Body of pancreas (tissue), 4 donors: ENCODE measurements at regions not wholly inside any gene's neighbourhood (a gene's known extent, or its start where the extent isn't known, plus 50 kb on each side); places are given as distances from the start of the nearest gene placed in this dataset.

ENCODE experiments used
- ATAC-seq: fragments of 150-250 bp; one replicate; pipeline ENCODE4 v1.9.1; 2016
- DNase-seq, 4 donors: peaks; one replicate each; pipeline ENCODE4 v3.0.0-alpha.2; 2019
- H3K27ac ChIP-seq, 4 donors: fragments of 200-600 bp; sonication (generic); 1 replicate in 3 of 4; 2 replicates in 1 of 4; pipeline versions ENCODE4 v1.5.1 to v1.6.1; 2016 to 2019; ENCODE audit warnings: mild to moderate bottlenecking in 1 of 4, mixed read lengths in 1 of 4, moderate library complexity in 1 of 4
- H3K27me3 ChIP-seq, 2 donors: fragments of 200-600 bp; sonication (generic); one replicate each; pipeline ENCODE4 v1.6.0; 2016; ENCODE audit warnings: mild to moderate bottlenecking in 1 of 2
- H3K36me3 ChIP-seq, 2 donors: fragments of 200-600 bp; sonication (generic); replicated peaks in 1 of 2; 2 replicates each; pipeline ENCODE4 v1.5.1; 2016; ENCODE audit warnings: low read depth in 2 of 2; ENCODE audit not compliant: insufficient read depth in 1 of 2
- H3K4me1 ChIP-seq: fragments of 200-600 bp; sonication (generic); one replicate; pipeline ENCODE4 v1.6.0; 2016
- H3K4me3 ChIP-seq, 2 donors: fragments of 200-600 bp; sonication (generic); 1 replicate in 1 of 2; 2 replicates in 1 of 2; pipeline ENCODE4 v1.5.1; 2016 to 2019
- H3K9me3 ChIP-seq, 3 donors: fragments of 200-600 bp; sonication (generic); 1 replicate in 2 of 3; 2 replicates in 1 of 3; pipeline ENCODE4 v1.5.1; 2016
- CTCF ChIP-seq, 7 experiments: fragments of 450-650 bp in 4 of 7; fragments of 200-600 bp in 3 of 7; sonication (generic) in 3 of 7; IDR thresholded peaks; one replicate each; pipeline ENCODE4 v1.5.1; 2016 to 2019; ENCODE audit warnings: antibody characterized with exemption in 7 of 7
- POLR2A ChIP-seq, 3 donors: fragments of 450-650 bp; IDR thresholded peaks; one replicate each; pipeline ENCODE4 v1.6.1; 2016; ENCODE audit warnings: antibody characterized with exemption in 3 of 3, mild to moderate bottlenecking in 2 of 3
- WGBS, 2 donors: methylation state at CpG; one replicate each; pipeline ENCODE4 v1.1.5; 2017; 5-methylcytosine and 5-hydroxymethylcytosine counted together
- intact Hi-C: fragments of 100-400 bp; cut with DNase I; formaldehyde crosslinking; loops from one replicate; pipeline ENCODE4 v1.15.1; 2023

- Histone ChIP-seq H3K36me3 (no peaks in the 10 kb centered on the region), H3K4me1 (no peaks in the 10 kb centered on the region), H3K9me3 (no peaks in the 10 kb centered on the region), H3K27ac (no peak overlapping the region), H3K27me3 (no peaks in the 10 kb centered on the region), H3K4me3 (no peak overlapping the region)
- TF ChIP-seq POLR2A (IDR thresholded peaks at IDR 0.05): no peak
- TF ChIP-seq CTCF (IDR thresholded peaks at IDR 0.05): no peak
- intact Hi-C loops: no loop called here
- no peak for ATAC-seq
- WGBS, 2 donors: 57 to 58% methylated on average over 7 of the region's 7 CpGs
- no peak for DNase-seq
Observed at GRCh38 chr1:38301040-38301439, 254.4 kb upstream of the POU3F1 start.

- ATAC-seq (no peak), DNase-seq (no peak)
- intact Hi-C loops: no loop called here
- TF ChIP-seq POLR2A (IDR thresholded peaks at IDR 0.05) (no peak), CTCF (IDR thresholded peaks at IDR 0.05) (no peak)
- 36 to 40% methylated on average over 3 of the region's 3 CpGs for WGBS, 2 donors
- H3K27ac ChIP-seq: no peak overlapping the region
- no peaks in the 10 kb centered on the region for H3K9me3 ChIP-seq
- H3K36me3 ChIP-seq: no peaks in the 10 kb centered on the region
- no peak overlapping the region for H3K4me3 ChIP-seq
- no peaks in the 10 kb centered on the region for H3K4me1 ChIP-seq
- no peaks in the 10 kb centered on the region for H3K27me3 ChIP-seq
Observed at GRCh38 chr1:38300616-38301015, 254.0 kb upstream of the POU3F1 start.

GRCh38 chr1:38297842-38298241, 251.2 kb upstream of the POU3F1 start:
- no peaks in the 10 kb centered on the region for H3K9me3 ChIP-seq
- no peaks in the 10 kb centered on the region for H3K27me3 ChIP-seq
- 52 to 81% methylated on average over 4 to 5 of the region's 5 CpGs for whole genome bisulfite sequencing, 2 donors
- H3K27ac ChIP-seq: no peak overlapping the region
- no peaks in the 10 kb centered on the region for H3K36me3 ChIP-seq
- H3K4me1 ChIP-seq: no peaks in the 10 kb centered on the region
- no peak overlapping the region for H3K4me3 ChIP-seq
- ATAC-seq (no peak), DNase-seq (no peak)
- no peak for TF ChIP-seq CTCF (IDR thresholded peaks at IDR 0.05)
- TF ChIP-seq POLR2A (IDR thresholded peaks at IDR 0.05): no peak
- intact Hi-C loops: no loop called here

GRCh38 chr1:38297246-38297645, 250.7 kb upstream of the POU3F1 start:
- 72 to 81% methylated on average over 5 of the region's 5 CpGs for WGBS, 2 donors
- no peak for ATAC-seq
- intact Hi-C loops: no loop called here
- no peak for TF ChIP-seq CTCF (IDR thresholded peaks at IDR 0.05)
- no peak for TF ChIP-seq POLR2A (IDR thresholded peaks at IDR 0.05)
- H3K27ac ChIP-seq: no peak overlapping the region
- H3K4me3 ChIP-seq: no peak overlapping the region
- H3K27me3 ChIP-seq: no peaks in the 10 kb centered on the region
- no peak for DNase-seq
- H3K36me3 ChIP-seq: no peaks in the 10 kb centered on the region
- peaks cover 1% of the 10 kb centered on the region for H3K4me1 ChIP-seq
- no peaks in the 10 kb centered on the region for H3K9me3 ChIP-seq

GRCh38 chr1:38296047-38296446, 249.5 kb upstream of the POU3F1 start:
- TF ChIP-seq POLR2A (IDR thresholded peaks at IDR 0.05) (no peak), CTCF (IDR thresholded peaks at IDR 0.05) (no peak)
- H3K27ac ChIP-seq: no peak overlapping the region
- no peaks in the 10 kb centered on the region for H3K9me3 ChIP-seq
- H3K4me3 ChIP-seq: no peak overlapping the region
- intact Hi-C loops: no loop called here
- H3K4me1 ChIP-seq: peaks cover 6% of the 10 kb centered on the region
- ATAC-seq (no peak), DNase-seq (no peak)
- H3K27me3 ChIP-seq: no peaks in the 10 kb centered on the region
- 53 to 55% methylated on average over 10 of the region's 10 CpGs for WGBS, 2 donors
- H3K36me3 ChIP-seq: no peaks in the 10 kb centered on the region
